Astrocyte of the cerebellum (primary cell): ENCODE measurements at regions not wholly inside any gene's neighbourhood (a gene's known extent, or its start where the extent isn't known, plus 50 kb on each side); places are given as distances from the start of the nearest gene placed in this dataset.
"Not testable (repeated sequence)": the region's sequence is repeated elsewhere in the genome, so short reads cannot be mapped to it uniquely, and the experiment has no call there.

ENCODE experiments used
- DNase-seq: peaks from one replicate; pipeline ENCODE4 v3.0.0-alpha.2; 2011; ENCODE audit warnings: low read depth
- H3K4me3 ChIP-seq: 2 replicates; pipeline ENCODE4 v1.5.1; 2011; ENCODE audit warnings: mild to moderate bottlenecking, low read depth, low read length, moderate library complexity
- in situ Hi-C: cut with HindIII; loops from 2 replicates; pipeline ENCODE4 v1.10.0; 2017; ENCODE audit warnings: low sequenced_read_pairs
- TF ChIP-seq, protein P1 (sequence below): IDR thresholded peaks from 2 replicates; pipeline ENCODE4 v1.5.1; 2012; ENCODE audit warnings: low read length, low read depth, moderate library complexity, mild to moderate bottlenecking; ENCODE audit errors: missing control alignments

DNA sequence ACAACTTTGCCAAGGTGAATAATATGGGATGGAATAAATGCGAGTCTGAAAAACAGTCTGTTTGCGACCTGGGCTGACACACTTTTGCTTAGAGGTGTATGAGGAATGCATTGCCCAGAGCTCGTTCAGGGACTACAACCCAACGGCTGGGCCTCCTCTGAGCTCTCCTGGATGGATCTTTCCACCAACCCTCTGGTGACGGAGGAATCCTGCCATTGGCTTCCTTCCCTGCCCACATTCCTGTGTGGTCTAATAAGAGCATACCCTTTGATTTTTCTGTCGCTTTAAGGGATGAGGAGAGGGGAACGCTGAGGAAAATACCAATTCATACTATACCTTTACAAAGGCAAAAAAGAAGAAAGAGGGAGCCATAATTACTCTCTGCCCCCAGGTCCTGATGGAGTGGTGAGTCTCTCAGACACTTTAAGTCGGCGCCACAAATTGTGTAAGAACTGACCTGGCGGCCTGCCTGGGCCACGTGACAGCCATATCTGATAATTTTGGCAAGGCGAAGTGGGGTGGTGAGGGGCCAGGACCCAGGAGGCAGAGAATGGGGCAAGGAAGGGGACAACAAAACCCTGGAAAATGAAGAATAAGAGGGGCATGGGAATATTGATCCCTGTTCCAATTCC, 265.2 kb upstream of the MSX2 start:
- H3K4me3 ChIP-seq, result no peak overlapping the region
- no peak for DNase-seq
- in situ Hi-C loops, result no loop called here
- TF ChIP-seq, protein P1, sequence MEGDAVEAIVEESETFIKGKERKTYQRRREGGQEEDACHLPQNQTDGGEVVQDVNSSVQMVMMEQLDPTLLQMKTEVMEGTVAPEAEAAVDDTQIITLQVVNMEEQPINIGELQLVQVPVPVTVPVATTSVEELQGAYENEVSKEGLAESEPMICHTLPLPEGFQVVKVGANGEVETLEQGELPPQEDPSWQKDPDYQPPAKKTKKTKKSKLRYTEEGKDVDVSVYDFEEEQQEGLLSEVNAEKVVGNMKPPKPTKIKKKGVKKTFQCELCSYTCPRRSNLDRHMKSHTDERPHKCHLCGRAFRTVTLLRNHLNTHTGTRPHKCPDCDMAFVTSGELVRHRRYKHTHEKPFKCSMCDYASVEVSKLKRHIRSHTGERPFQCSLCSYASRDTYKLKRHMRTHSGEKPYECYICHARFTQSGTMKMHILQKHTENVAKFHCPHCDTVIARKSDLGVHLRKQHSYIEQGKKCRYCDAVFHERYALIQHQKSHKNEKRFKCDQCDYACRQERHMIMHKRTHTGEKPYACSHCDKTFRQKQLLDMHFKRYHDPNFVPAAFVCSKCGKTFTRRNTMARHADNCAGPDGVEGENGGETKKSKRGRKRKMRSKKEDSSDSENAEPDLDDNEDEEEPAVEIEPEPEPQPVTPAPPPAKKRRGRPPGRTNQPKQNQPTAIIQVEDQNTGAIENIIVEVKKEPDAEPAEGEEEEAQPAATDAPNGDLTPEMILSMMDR, result no peak

GRCh38 chr5:174459832-174460448, 264.4 kb upstream of the MSX2 start:
- TF ChIP-seq, protein P1, result no peak
- no peak overlapping the region for H3K4me3 ChIP-seq
- in situ Hi-C loops, result no loop called here
- DNase-seq, result no peak

DNA sequence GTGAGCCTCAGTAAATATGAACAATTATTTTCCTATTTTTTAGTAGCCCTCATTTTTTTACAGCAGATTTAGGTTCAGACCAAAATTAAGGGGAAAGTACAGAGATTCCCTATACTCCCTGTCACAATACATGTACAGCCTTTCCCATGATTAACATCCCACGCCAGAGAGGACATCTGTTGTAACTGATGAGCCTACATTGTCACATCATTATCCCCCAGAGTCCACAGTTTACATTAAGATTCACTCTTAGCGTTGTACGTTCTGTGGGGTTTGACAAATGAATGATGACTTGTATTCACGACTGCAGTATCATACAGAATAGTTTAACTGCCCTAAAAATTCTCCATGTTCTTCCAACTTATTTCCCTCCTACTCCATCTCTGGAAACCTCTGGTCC, 262.3 kb upstream of the MSX2 start:
- H3K4me3 ChIP-seq, result no peak overlapping the region
- no peak for DNase-seq
- in situ Hi-C loops, result no loop called here
- TF ChIP-seq, protein P1, result no peak

DNA sequence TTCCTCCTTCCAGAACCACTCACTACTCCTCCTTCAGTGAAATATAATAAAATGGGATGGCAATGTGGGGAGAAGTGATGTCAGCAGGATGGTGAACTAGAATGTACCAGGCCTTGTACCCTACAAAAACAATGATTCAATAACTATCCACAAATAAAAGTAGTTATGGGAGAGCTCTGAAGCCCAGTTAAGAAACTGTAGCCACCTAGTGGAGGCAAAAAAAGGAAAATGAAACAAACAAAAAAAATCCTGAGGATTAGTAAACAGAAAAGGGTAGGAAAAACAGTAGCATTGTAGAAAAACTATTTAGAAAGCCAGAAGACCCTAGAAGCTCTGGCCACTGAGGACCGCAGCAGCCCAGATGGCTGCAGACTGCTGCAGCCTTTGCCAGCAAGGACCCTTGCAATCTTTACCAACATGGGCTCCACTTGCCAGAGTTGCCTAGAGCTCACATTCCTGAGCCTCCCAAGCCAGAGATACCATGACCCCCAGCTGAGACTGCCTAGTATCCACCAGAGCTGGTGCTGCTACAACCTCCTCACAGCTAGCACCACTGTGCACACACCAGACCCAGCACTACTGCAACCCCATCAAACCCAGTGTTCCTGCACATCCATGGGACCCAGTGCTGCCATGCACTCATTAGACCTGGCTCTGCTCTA, 259.7 kb upstream of the MSX2 start:
- DNase-seq, result no peak
- H3K4me3 ChIP-seq, result no peak overlapping the region
- in situ Hi-C loops, result no loop called here
- TF ChIP-seq, protein P1, result peak; percentile 21

DNA sequence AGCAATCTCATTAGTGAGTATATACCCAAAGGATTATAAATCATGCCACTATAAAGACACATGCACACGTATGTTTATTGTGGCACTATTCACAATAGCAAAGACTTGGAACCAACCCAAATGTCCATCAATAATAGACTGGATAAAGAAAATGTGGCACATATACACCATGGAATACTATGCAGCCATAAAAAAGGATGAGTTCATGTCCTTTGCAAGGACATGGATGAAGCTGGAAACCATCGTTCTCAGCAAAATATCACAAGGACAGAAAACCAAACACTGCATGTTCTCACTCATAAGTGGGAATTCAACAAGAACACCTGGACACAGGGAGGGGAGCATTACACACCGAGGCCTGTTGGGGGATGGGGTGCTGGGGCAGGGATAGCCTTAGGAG, 252.9 kb upstream of the MSX2 start:
- H3K4me3 ChIP-seq, DNase-seq, in situ Hi-C loops: not testable (repeated sequence)

GRCh38 chr5:174472956-174473355, 251.4 kb upstream of the MSX2 start:
- in situ Hi-C loops, result no loop called here
- no peak for DNase-seq
- H3K4me3 ChIP-seq, result no peak overlapping the region
- TF ChIP-seq, protein P1, result no peak

- in situ Hi-C loops, DNase-seq, H3K4me3 ChIP-seq: not testable (repeated sequence)
Measured at GRCh38 chr5:174476001-174476400, 248.4 kb upstream of the MSX2 start.
